ENCODE measurements at regions not wholly inside any gene's neighbourhood (a gene's known extent, or its start where the extent isn't known, plus 50 kb on each side); places are given as distances from the start of the nearest gene placed in this dataset.
A peak's percentile ranks its signal among the peaks of the same experiment; 100 is the strongest.

DNA sequence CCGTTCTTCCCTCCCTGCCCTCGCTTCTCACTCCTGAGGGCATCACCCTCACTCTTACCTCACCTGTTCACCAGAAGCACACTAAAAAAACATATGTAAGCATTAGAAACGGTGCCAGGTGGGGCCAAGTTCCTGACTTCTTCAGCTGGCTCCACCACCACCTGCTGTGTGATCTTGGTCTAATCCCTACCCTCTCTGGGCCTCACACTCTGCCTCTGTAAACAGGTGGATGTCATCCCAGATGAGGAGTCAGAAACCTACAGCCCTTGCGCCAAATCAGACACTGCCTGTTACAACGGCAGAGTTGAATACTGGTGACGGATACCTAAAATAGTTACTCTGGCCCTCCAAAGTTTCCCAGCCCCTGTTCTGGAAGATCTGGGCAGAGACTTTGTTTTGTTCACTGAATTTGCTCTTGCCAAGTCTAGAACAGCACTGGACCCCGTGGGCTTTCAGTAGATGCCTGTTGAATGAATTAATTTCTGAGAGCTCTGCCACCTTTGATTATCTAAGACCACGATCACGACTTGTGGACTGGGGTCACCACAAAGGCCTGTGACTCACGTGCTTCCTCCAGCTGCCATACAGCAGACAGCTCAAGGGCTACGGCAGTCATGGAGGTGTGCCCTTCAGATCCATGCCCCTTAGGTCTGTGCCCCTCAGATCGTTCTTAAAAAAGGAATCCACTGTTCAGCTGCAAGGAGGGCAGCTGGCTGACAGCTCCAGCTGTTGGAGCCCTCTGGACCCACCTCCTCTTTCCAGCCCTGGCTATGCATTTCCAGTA is 71.9 kb downstream of the GSC start:
- Histone ChIP-seq H3K4me1 (no peaks in the 10 kb centered on the region), H3K27ac (no peak overlapping the region), H3K9me3 (no peaks in the 10 kb centered on the region), H3K27me3 (no peaks in the 10 kb centered on the region), H3K4me3 (no peak overlapping the region), H3K36me3 (no peaks in the 10 kb centered on the region)
- ATAC-seq (ENCODE audit: low FRiP score in 2 of 2): no peak
- no peak for TF ChIP-seq POLR2A (IDR thresholded peaks at IDR 0.05)
- no peak for TF ChIP-seq POLR2AphosphoS5 (IDR thresholded peaks at IDR 0.05)
- TF ChIP-seq EP300 (IDR thresholded peaks at IDR 0.05): no peak
- TF ChIP-seq, protein P1, sequence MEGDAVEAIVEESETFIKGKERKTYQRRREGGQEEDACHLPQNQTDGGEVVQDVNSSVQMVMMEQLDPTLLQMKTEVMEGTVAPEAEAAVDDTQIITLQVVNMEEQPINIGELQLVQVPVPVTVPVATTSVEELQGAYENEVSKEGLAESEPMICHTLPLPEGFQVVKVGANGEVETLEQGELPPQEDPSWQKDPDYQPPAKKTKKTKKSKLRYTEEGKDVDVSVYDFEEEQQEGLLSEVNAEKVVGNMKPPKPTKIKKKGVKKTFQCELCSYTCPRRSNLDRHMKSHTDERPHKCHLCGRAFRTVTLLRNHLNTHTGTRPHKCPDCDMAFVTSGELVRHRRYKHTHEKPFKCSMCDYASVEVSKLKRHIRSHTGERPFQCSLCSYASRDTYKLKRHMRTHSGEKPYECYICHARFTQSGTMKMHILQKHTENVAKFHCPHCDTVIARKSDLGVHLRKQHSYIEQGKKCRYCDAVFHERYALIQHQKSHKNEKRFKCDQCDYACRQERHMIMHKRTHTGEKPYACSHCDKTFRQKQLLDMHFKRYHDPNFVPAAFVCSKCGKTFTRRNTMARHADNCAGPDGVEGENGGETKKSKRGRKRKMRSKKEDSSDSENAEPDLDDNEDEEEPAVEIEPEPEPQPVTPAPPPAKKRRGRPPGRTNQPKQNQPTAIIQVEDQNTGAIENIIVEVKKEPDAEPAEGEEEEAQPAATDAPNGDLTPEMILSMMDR (IDR thresholded peaks at IDR 0.05): no peak
- WGBS, 2 donors: 57 to 58% methylated on average over 12 of the region's 12 CpGs
- no peak for DNase-seq

DNA sequence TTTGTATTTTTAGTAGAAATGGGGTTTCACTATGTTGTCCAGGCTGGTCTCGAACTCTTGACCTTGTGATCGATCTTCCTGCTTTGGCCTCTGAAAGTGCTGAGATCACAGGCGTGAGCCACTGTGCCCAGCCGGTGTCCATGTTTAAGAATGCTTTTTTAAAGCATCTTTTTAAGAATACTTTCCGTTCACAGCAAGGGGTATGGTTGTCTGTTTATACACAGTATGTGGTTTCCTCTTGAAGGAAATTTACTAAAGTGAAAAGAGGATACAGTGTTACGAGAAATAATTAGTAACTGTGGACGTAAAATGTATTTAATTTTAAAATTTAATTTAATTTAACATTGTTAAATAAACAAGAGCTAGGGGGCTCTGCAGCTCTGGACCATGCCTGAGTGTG is 73.4 kb downstream of the GSC start:
- TF ChIP-seq, protein P1 (IDR thresholded peaks at IDR 0.05): no peak
- TF ChIP-seq EP300 (IDR thresholded peaks at IDR 0.05): no peak
- TF ChIP-seq POLR2AphosphoS5 (IDR thresholded peaks at IDR 0.05): no peak
- TF ChIP-seq POLR2A (IDR thresholded peaks at IDR 0.05): no peak
- 83 to 88% methylated on average over 7 of the region's 7 CpGs for WGBS, 2 donors
- ATAC-seq (ENCODE audit: low FRiP score in 2 of 2) (no peak), DNase-seq (no peak)
- no peaks in the 10 kb centered on the region for H3K4me1 ChIP-seq
- no peaks in the 10 kb centered on the region for H3K9me3 ChIP-seq
- H3K4me3 ChIP-seq: no peak overlapping the region
- H3K27ac ChIP-seq: no peak overlapping the region
- H3K27me3 ChIP-seq: no peaks in the 10 kb centered on the region
- H3K36me3 ChIP-seq: no peaks in the 10 kb centered on the region

DNA sequence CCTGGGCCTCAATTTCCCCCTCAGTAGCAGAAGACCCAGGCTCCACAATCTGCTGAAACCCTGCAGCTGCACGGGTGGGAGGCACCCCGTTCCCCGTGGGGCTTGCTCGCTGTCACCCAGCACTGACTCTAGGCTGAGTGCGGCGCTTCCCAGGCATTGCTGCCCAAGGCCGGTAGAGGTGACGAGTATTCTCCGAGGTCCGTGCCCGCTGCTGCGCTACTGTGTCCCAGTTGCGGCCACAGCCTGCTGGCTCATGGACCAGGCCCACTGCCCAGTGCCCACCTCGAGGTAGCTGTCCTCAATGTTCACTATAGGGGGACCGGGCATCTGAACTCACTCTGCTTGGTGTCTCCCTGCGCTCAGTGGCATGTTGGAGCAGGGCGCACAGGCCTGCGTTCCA is 74.7 kb downstream of the GSC start:
- DNase-seq (no peak), ATAC-seq (ENCODE audit: low FRiP score in 2 of 2) (no peak)
- WGBS, 2 donors: 93 to 94% methylated on average over 8 to 18 of the region's 18 CpGs
- TF ChIP-seq POLR2AphosphoS5 (IDR thresholded peaks at IDR 0.05): no peak
- no peak for TF ChIP-seq POLR2A (IDR thresholded peaks at IDR 0.05)
- no peak for TF ChIP-seq EP300 (IDR thresholded peaks at IDR 0.05)
- TF ChIP-seq, protein P1 (IDR thresholded peaks at IDR 0.05): no peak
- Histone ChIP-seq H3K9me3 (no peaks in the 10 kb centered on the region), H3K27ac (no peak overlapping the region), H3K36me3 (no peaks in the 10 kb centered on the region), H3K4me3 (no peak overlapping the region), H3K4me1 (no peaks in the 10 kb centered on the region), H3K27me3 (no peaks in the 10 kb centered on the region)

DNA sequence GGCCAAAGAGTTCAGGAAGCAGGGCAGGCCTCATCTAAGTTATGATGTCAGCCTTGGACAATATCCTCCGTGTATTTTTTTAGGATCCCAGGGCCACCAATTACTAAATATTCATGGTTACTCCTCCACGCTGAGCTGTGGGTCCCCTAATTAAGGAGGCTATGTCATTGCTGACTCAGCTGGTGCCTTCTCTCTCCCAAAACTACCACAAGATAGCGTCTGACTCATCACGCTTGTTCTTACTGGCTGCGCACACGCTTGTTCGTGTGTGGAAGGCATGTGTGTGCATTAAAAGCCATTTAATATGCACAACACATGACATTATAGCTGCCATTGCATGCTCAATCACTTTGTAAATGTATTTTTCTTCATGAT is 78.3 kb downstream of the GSC start:
- TF ChIP-seq, protein P1 (IDR thresholded peaks at IDR 0.05): no peak
- TF ChIP-seq POLR2A (IDR thresholded peaks at IDR 0.05): no peak
- no peak for TF ChIP-seq EP300 (IDR thresholded peaks at IDR 0.05)
- TF ChIP-seq POLR2AphosphoS5 (IDR thresholded peaks at IDR 0.05): no peak
- Histone ChIP-seq H3K4me1 (peaks cover 4 to 6% (median 5%) of the 10 kb centered on the region in 4 donors), H3K4me3 (no peak overlapping the region), H3K27ac (no peak overlapping the region), H3K9me3 (no peaks in the 10 kb centered on the region), H3K36me3 (no peaks in the 10 kb centered on the region), H3K27me3 (no peaks in the 10 kb centered on the region)
- DNase-seq (no peak), ATAC-seq (ENCODE audit: low FRiP score in 2 of 2) (peak in 1 of 2 donors; percentile 53)
- 83 to 89% methylated on average over 7 of the region's 7 CpGs for WGBS, 2 donors
